ENCODE measurements at regions not wholly inside any gene's neighbourhood (a gene's known extent, or its start where the extent isn't known, plus 50 kb on each side); places are given as distances from the start of the nearest gene placed in this dataset.

DNA sequence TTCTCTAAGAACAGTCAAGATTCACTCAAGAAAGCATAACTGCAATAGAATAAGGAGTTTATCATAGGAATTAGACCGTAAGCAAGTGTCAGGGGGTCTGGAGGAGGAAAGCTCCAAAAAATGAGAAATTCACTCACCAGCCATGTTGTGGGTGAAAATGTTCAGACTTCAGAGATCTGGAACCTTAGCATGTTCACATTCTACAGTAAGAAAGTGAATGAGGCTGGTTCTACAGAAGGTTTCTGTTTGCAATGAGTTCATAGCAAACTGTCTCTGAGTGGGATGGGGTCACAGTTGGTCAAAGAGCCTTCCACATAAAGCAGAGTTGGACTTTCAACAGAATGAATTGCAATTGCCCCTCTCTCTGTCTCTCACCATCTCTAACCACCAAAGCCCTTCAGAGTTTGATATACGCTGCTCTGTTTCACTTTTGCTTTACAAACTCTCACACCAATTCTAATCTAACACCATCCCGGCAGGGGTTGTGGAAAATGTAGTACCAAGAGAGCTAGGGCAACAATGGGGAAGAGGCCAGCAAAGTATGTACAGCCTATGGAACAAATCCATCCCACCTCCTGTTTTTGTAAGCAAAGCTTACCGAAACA is 581.8 kb upstream of the UBE2E2 start:
- TF ChIP-seq CTCF (IDR thresholded peaks at IDR 0.05) (no peak), POLR2A (IDR thresholded peaks at IDR 0.05) (no peak)
